SK-N-SH treated with all-trans-retinoic acid at 6 μM for 48 hours (cell line): ENCODE measurements at regions not wholly inside any gene's neighbourhood (a gene's known extent, or its start where the extent isn't known, plus 50 kb on each side); places are given as distances from the start of the nearest gene placed in this dataset.

Experiments
- ATAC-seq: fragments of 200-7000 bp; cut with Tn5 transposase; 3 replicates; pipeline ENCODE4 v1.9.1; 2020; ENCODE audit warnings: mild to moderate bottlenecking, moderate library complexity
- ARNTL ChIP-seq: fragments of 450-650 bp; formaldehyde crosslinking; IDR thresholded peaks from 2 replicates; pipeline ENCODE4 v1.5.0; 2020; ENCODE audit warnings: low read depth, mild to moderate bottlenecking, moderate library complexity, borderline replicate concordance
- BACH2 ChIP-seq: fragments of 250-450 bp; sonication (Bioruptor Pico); IDR thresholded peaks from 2 replicates; pipeline ENCODE4 v1.9.0; 2021; ENCODE audit warnings: mild to moderate bottlenecking, borderline replicate concordance
- CSDC2 ChIP-seq: fragments of 250-450 bp; sonication (Bioruptor Pico); IDR thresholded peaks from 2 replicates; pipeline ENCODE4 v1.5.0; 2020; ENCODE audit warnings: mild to moderate bottlenecking, moderate library complexity
- CSRNP3 ChIP-seq: fragments of 250-450 bp; sonication (Bioruptor Pico); IDR thresholded peaks from 2 replicates; pipeline ENCODE4 v1.5.1; 2021; ENCODE audit warnings: mild to moderate bottlenecking, moderate library complexity
- ESRRG ChIP-seq: fragments of 250-450 bp; sonication (Bioruptor Pico); IDR thresholded peaks from 2 replicates; pipeline ENCODE4 v1.6.1; 2021; ENCODE audit warnings: mild to moderate bottlenecking
- GLIS3 ChIP-seq: fragments of 250-450 bp; sonication (Bioruptor Pico); IDR thresholded peaks from 2 replicates; pipeline ENCODE4 v1.5.0; 2020; ENCODE audit warnings: mild to moderate bottlenecking, moderate library complexity
- ISL1 ChIP-seq: fragments of 250-450 bp; sonication (Bioruptor Pico); IDR thresholded peaks from 2 replicates; pipeline ENCODE4 v2.1.2; 2022; ENCODE audit warnings: mild to moderate bottlenecking, moderate library complexity
- OSR1 ChIP-seq: fragments of 250-450 bp; sonication (Bioruptor Pico); IDR thresholded peaks from 2 replicates; pipeline ENCODE4 v1.8.0; 2022; ENCODE audit warnings: moderate library complexity, mild to moderate bottlenecking, inconsistent platforms
- POU6F1 ChIP-seq: fragments of 250-450 bp; sonication (Bioruptor Pico); IDR thresholded peaks from 2 replicates; pipeline ENCODE4 v1.8.0; 2021; ENCODE audit warnings: low read depth, mild to moderate bottlenecking, moderate library complexity, borderline replicate concordance
- RARB ChIP-seq: fragments of 250-450 bp; sonication (Bioruptor Pico); IDR thresholded peaks from 2 replicates; pipeline ENCODE4 v1.8.0; 2021; ENCODE audit warnings: mild to moderate bottlenecking, moderate library complexity
- SNAI2 ChIP-seq: fragments of 250-450 bp; sonication (Bioruptor Pico); IDR thresholded peaks from 2 replicates; pipeline ENCODE4 v1.5.0; 2020; ENCODE audit warnings: mild to moderate bottlenecking, moderate library complexity
- TCF4 ChIP-seq: fragments of 250-450 bp; sonication (Bioruptor Pico); IDR thresholded peaks from 2 replicates; pipeline ENCODE4 v1.8.0; 2021; ENCODE audit warnings: mild to moderate bottlenecking, moderate library complexity, borderline replicate concordance
- TOX ChIP-seq: fragments of 250-450 bp; sonication (Bioruptor Pico); IDR thresholded peaks from 2 replicates; pipeline ENCODE4 v1.8.0; 2021; ENCODE audit warnings: mild to moderate bottlenecking, moderate library complexity, borderline replicate concordance
- ZC3H10 ChIP-seq: fragments of 250-450 bp; sonication (Bioruptor Pico); IDR thresholded peaks from 2 replicates; pipeline ENCODE4 v1.5.1; 2021; ENCODE audit warnings: mild to moderate bottlenecking, moderate library complexity
- ZFP3 ChIP-seq: fragments of 250-450 bp; sonication (Bioruptor Pico); IDR thresholded peaks from 2 replicates; pipeline ENCODE4 v1.5.0; 2020; ENCODE audit warnings: mild to moderate bottlenecking, moderate library complexity
- ZFP30 ChIP-seq: fragments of 450-650 bp; formaldehyde crosslinking; IDR thresholded peaks from 2 replicates; pipeline ENCODE4 v1.5.0; 2022; ENCODE audit warnings: mild to moderate bottlenecking, moderate library complexity
- ZNF565 ChIP-seq: fragments of 450-650 bp; formaldehyde crosslinking; conservative IDR thresholded peaks from 2 replicates; pipeline ENCODE4 v1.5.0; 2020; ENCODE audit warnings: low read depth, mild to moderate bottlenecking, moderate library complexity
- ZNF70 ChIP-seq: fragments of 450-650 bp; formaldehyde crosslinking; IDR thresholded peaks from 2 replicates; pipeline ENCODE4 v1.5.0; 2020; ENCODE audit warnings: mild to moderate bottlenecking, moderate library complexity
- ZNF8 ChIP-seq: fragments of 450-650 bp; formaldehyde crosslinking; IDR thresholded peaks from 2 replicates; pipeline ENCODE4 v1.5.0; 2020; ENCODE audit warnings: mild to moderate bottlenecking, moderate library complexity
- TF ChIP-seq, protein P1 (sequence below): fragments of 250-450 bp; sonication (Bioruptor Pico); IDR thresholded peaks from 2 replicates; pipeline ENCODE4 v1.5.1; 2020; ENCODE audit warnings: low read depth, mild to moderate bottlenecking, moderate library complexity
- TF ChIP-seq, protein P2 (sequence below): fragments of 250-450 bp; sonication (Bioruptor Pico); IDR thresholded peaks from 2 replicates; pipeline ENCODE4 v1.5.0; 2020; ENCODE audit warnings: mild to moderate bottlenecking, moderate library complexity

- TF ChIP-seq POU6F1 (CRISPR knock-in tag) (no peak), CSRNP3 (CRISPR knock-in tag) (no peak), BACH2 (CRISPR knock-in tag) (no peak), TOX (CRISPR knock-in tag) (no peak), ZC3H10 (CRISPR knock-in tag) (no peak), GLIS3 (CRISPR knock-in tag) (no peak), ZFP30 (CRISPR knock-in tag) (no peak), SNAI2 (no peak), RARB (CRISPR knock-in tag) (no peak), ARNTL (CRISPR knock-in tag) (no peak), OSR1 (CRISPR knock-in tag) (no peak), ZNF565 (CRISPR knock-in tag) (no peak), ZNF70 (no peak), TCF4 (CRISPR knock-in tag) (no peak), ZFP3 (no peak), ISL1 (CRISPR knock-in tag) (no peak), ZNF8 (CRISPR knock-in tag) (no peak)
- TF ChIP-seq, protein P1, sequence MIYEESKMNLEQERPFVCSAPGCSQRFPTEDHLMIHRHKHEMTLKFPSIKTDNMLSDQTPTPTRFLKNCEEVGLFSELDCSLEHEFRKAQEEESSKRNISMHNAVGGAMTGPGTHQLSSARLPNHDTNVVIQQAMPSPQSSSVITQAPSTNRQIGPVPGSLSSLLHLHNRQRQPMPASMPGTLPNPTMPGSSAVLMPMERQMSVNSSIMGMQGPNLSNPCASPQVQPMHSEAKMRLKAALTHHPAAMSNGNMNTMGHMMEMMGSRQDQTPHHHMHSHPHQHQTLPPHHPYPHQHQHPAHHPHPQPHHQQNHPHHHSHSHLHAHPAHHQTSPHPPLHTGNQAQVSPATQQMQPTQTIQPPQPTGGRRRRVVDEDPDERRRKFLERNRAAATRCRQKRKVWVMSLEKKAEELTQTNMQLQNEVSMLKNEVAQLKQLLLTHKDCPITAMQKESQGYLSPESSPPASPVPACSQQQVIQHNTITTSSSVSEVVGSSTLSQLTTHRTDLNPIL (CRISPR knock-in tag) = no peak
- TF ChIP-seq, protein P2, sequence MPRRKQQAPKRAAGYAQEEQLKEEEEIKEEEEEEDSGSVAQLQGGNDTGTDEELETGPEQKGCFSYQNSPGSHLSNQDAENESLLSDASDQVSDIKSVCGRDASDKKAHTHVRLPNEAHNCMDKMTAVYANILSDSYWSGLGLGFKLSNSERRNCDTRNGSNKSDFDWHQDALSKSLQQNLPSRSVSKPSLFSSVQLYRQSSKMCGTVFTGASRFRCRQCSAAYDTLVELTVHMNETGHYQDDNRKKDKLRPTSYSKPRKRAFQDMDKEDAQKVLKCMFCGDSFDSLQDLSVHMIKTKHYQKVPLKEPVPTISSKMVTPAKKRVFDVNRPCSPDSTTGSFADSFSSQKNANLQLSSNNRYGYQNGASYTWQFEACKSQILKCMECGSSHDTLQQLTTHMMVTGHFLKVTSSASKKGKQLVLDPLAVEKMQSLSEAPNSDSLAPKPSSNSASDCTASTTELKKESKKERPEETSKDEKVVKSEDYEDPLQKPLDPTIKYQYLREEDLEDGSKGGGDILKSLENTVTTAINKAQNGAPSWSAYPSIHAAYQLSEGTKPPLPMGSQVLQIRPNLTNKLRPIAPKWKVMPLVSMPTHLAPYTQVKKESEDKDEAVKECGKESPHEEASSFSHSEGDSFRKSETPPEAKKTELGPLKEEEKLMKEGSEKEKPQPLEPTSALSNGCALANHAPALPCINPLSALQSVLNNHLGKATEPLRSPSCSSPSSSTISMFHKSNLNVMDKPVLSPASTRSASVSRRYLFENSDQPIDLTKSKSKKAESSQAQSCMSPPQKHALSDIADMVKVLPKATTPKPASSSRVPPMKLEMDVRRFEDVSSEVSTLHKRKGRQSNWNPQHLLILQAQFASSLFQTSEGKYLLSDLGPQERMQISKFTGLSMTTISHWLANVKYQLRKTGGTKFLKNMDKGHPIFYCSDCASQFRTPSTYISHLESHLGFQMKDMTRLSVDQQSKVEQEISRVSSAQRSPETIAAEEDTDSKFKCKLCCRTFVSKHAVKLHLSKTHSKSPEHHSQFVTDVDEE (CRISPR knock-in tag) = no peak
- no peak for ATAC-seq
Observed at GRCh38 chr17:54678158-54678557, 222.5 kb upstream of the TOM1L1 start.

- no peak for ATAC-seq
- TF ChIP-seq TCF4 (CRISPR knock-in tag) = no peak
- no peak for TF ChIP-seq ZFP30 (CRISPR knock-in tag)
- no peak for TF ChIP-seq CSRNP3 (CRISPR knock-in tag)
- TF ChIP-seq ZNF565 (CRISPR knock-in tag) = no peak
- no peak for TF ChIP-seq ZNF8 (CRISPR knock-in tag)
- no peak for TF ChIP-seq ZNF70
- no peak for TF ChIP-seq ESRRG (CRISPR knock-in tag)
- no peak for TF ChIP-seq CSDC2 (CRISPR knock-in tag)
- TF ChIP-seq, protein P1 (CRISPR knock-in tag) = no peak
- no peak for TF ChIP-seq RARB (CRISPR knock-in tag)
Observed at GRCh38 chr17:54680410-54680809, 220.2 kb upstream of the TOM1L1 start.
